Pancreas (tissue), 10 donors: ENCODE measurements at regions not wholly inside any gene's neighbourhood (a gene's known extent, or its start where the extent isn't known, plus 50 kb on each side); places are given as distances from the start of the nearest gene placed in this dataset.
A peak's percentile ranks its signal among the peaks of the same experiment; 100 is the strongest.

ENCODE experiments used
- ATAC-seq, 4 donors: fragments of 200-7000 bp; cut with Tn5 transposase; one replicate each; pipeline versions ENCODE4 v1.8.0 to v1.9.1; 2020; ENCODE audit warnings: mild to moderate bottlenecking in 4 of 4, moderate library complexity in 4 of 4
- DNase-seq, 6 donors: peaks; one replicate each; pipeline ENCODE4 v3.0.0-alpha.2; 2020
- FAIRE-seq: peaks from 2 replicates; lab custom pipeline; 2012; peaks lifted over from hg19 to GRCh38; lab: Jason Lieb, UNC
- H3K27ac ChIP-seq, 4 donors: fragments of 200-600 bp; sonication (generic); 1 replicate in 3 of 4; 2 replicates in 1 of 4; pipeline versions ENCODE4 v1.5.0 to v1.8.0; 2020
- H3K27me3 ChIP-seq, 4 donors: fragments of 200-600 bp; one replicate each; pipeline ENCODE4 v1.8.0; 2021
- H3K36me3 ChIP-seq, 3 donors: fragments of 200-600 bp; sonication (generic) in 1 of 3; one replicate each; pipeline versions ENCODE4 v1.5.0 to v1.8.0; 2020 to 2021
- H3K4me1 ChIP-seq, 3 donors: fragments of 200-600 bp; one replicate each; pipeline ENCODE4 v1.8.0; 2021
- H3K4me3 ChIP-seq, 4 donors: fragments of 200-600 bp; sonication (generic) in 2 of 4; one replicate each; pipeline versions ENCODE4 v1.5.0 to v1.8.0; 2020 to 2021
- H3K9me3 ChIP-seq, 4 donors: fragments of 200-600 bp; one replicate each; pipeline ENCODE4 v1.8.0; 2021
- CTCF ChIP-seq, 4 donors: fragments of 200-600 bp; sonication (generic) in 3 of 4; IDR thresholded peaks; one replicate each; pipeline versions ENCODE4 v1.5.0 to v1.8.0; 2021; ENCODE audit warnings: antibody characterized with exemption in 4 of 4
- WGBS, 2 donors: extraction: QIAGEN DNeasy Blood & Tissue Kit; methylation state at CpG; one replicate each; pipeline ENCODE4 v1.1.7; 2013; 5-methylcytosine and 5-hydroxymethylcytosine counted together
- intact Hi-C, 3 donors: fragments of 100-400 bp; cut with DNase I; formaldehyde crosslinking; loops; one replicate each; pipeline versions ENCODE4 v1.11.1 to v1.14.2; 2022
- microRNA-seq, 2 donors: library from miRNA; unstranded; fragments of <30 nt; microRNA quantifications; one replicate each; pipeline versions ENCODE4 to v1.1.0, GENCODE V29; 2019 to 2020
- donor health status: healthy with polysubstance abuse.
- donor health status: DM: no; HTN: no; CAD: no; lungs with moderate emphysema.
- donor health status: DM: no; HTN: no; CAD: no.
- donor health status: control.
- donor health status: control.
- donor health status: Bipolar disorder and iron deficiency.
- donor health status: DM: yes; HTN: yes; CAD: no.
- donor health status: DM: no; HTN: no; CAD: no.
- donor health status: DM: no; HTN: no; CAD: no.
- donor health status: DM: yes; HTN: yes; CAD: no.

GRCh38 chr13:99617474-99618255 is 116.4 kb downstream of the TM9SF2 start:
- DNase-seq: no peak

GRCh38 chr13:99614465-99614885 is 113.2 kb downstream of the TM9SF2 start:
- TF ChIP-seq CTCF (IDR thresholded peaks at IDR 0.05): no peak

More at GRCh38 chr13:99617474-99618255, 116.4 kb downstream of the TM9SF2 start:
- Histone ChIP-seq H3K27me3 (no peaks in the 10 kb centered on the region), H3K4me1 (no peaks in the 10 kb centered on the region), H3K36me3 (no peaks in the 10 kb centered on the region), H3K9me3 (no peaks in the 10 kb centered on the region), H3K27ac (no peak overlapping the region), H3K4me3 (no peak overlapping the region)
- WGBS, 2 donors: 65 to 68% methylated on average over 11 of the region's 11 CpGs
- ATAC-seq (peak in 1 of 4 donors; percentile 34), FAIRE-seq (no peak)
- no peak for TF ChIP-seq CTCF (IDR thresholded peaks at IDR 0.05)
- intact Hi-C loops: no loop called here

More at GRCh38 chr13:99614465-99614885, 113.2 kb downstream of the TM9SF2 start:
- intact Hi-C loops: no loop called here
- WGBS, 2 donors: 16 to 19% methylated on average over 9 of the region's 9 CpGs
- Histone ChIP-seq H3K36me3 (no peaks in the 10 kb centered on the region), H3K27ac (no peak overlapping the region), H3K27me3 (no peaks in the 10 kb centered on the region), H3K4me3 (no peak overlapping the region), H3K9me3 (no peaks in the 10 kb centered on the region), H3K4me1 (no peaks in the 10 kb centered on the region)
- ATAC-seq (peak; percentile 81 to 93 (median 90)), FAIRE-seq (no peak), DNase-seq (peak; percentile 47 to 79 (median 61))

Small RNA genes in the stretch of these regions (microRNA-seq; reads per million reads assigned to microRNA genes)
- 0 reads per million in 2 donors for gene MIR4306
